ENCODE measurements at regions not wholly inside any gene's neighbourhood (a gene's known extent, or its start where the extent isn't known, plus 50 kb on each side); places are given as distances from the start of the nearest gene placed in this dataset.
"Not testable (repeated sequence)": the region's sequence is repeated elsewhere in the genome, so short reads cannot be mapped to it uniquely, and the experiment has no call there.

DNA sequence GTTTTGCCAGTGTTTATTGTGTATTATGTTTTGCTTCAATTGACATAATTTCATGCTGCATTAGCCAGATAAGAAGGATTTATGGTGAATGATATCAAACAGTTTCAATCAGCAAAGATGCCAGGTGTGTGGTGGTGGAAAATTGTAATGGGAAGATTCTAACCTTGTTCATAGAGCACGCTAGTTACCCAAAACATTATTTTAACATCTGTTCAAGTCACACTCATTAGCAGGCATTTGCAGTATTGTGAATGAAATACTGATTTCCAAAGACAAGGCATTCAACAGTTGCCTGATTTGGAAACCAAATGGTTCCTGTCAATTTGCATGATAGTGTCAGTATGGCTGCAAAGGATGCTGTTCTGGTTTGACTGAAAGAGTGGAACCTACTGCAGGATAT is 129.7 kb downstream of the EPC1 start:
- DNase-seq (ENCODE audit: low read depth in 3 of 3), result no peak

DNA sequence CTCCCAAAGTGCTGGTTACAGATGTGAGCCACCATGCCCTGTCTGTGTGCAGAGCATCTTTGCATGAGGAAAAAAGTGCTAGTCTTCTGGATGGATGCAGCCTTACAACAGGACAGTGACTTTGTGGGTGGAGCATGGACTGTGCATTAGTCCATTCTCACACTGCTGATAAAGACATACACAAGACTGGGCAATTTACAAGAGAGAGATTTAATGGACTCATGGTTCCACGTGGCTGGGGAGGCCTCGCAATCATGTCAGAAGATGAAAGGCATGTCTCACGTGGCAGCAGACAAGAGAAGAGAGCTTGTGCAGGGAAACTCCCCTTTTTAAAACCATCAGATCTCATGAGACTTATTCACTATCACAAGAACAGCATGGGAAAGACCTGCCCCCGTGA is 133.1 kb downstream of the EPC1 start:
- DNase-seq (ENCODE audit: low read depth in 3 of 3), result not testable (repeated sequence)

DNA sequence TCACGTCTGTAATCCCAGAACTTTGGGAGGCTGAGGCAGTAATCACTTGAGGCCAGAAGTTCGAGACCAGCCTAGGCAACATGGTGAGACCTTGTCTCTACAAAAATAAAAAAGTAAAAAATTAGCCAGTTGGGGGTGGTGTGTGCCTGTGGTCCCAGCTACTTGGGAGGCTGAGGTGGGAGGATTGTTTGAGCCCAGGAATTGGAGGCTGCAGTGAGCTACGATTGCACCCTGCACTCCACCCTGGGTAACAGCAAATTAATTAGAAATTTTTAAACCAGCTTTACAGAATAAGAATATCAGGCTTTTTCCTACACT is 136.0 kb downstream of the EPC1 start:
- DNase-seq (ENCODE audit: low read depth in 3 of 3), result no peak

DNA sequence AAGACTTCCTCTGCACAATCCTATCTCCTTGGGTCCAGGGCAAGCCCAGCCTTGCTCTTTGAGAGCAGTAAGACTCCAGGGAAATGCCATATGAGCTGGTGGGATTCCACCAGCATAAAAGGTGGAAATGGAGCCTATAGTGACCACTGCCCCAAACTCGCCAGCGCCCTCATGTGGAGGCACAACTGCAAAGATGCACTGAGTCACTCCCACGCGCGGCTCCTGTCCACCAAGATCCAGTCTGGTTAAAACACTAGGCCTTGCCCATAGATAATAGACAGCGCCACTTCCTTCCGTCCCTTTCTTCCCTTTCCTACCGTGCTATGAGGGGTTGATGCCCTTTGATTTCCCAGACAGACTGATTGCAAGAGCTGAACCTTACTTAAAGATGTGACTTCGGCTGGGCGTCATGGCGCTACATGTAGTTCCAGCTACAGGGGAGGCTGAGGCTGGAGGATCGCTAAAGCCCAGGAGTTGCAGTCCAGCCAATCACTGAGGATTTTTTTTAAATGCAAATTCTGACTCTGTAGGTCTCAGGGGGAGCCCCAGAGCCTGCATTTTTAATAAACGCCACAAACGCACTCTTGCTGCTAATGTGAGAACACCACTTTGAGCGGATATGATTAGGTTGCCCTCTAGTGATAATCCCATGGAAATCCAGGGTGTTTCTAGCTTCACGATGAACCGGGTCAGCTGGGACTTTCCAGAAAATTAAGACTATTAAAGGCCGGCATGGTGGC is 136.5 kb downstream of the EPC1 start:
- peak in 1 of 3 donors; percentile 8 for DNase-seq (ENCODE audit: low read depth in 3 of 3)

DNA sequence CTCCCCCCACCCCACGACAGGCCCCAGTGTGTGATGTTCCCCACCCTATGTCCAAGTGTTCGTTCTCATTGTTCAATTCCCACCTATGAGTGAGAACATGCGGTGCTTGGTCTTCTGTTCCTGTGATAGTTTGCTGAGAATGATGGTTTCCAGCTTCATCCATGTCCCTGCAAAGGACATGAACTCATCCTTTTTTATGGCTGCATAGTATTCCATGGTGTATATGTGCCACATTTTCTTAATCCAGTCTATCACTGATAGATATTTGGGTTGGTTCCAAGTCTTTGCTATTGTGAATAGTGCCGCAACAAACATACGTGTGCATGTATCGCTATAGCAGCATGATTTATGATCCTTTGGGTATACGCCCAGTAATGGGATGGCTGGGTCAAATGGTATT is 139.0 kb downstream of the EPC1 start:
- not testable (repeated sequence) for DNase-seq (ENCODE audit: low read depth in 3 of 3)

DNA sequence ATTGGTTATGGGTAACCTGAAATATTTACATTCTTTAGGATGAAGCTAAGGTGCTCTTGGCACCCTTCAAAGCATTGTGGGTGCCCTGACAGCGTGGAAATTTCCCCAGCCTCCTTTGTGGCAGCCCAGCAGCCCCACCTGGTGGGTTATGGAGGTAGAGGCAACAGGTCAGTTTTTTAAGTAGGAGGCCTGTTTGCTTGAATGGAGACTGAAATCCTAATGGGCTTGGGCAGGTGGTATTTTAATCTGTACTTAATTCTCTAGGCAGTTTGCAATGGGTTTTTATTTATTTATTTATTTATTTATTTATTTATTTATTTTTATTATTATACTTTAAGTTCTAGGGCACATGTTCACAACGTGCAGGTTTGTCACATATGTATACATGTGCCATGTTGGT is 139.4 kb downstream of the EPC1 start:
- peak; percentile 34 to 43 (median 38) for DNase-seq (ENCODE audit: low read depth in 3 of 3)

DNA sequence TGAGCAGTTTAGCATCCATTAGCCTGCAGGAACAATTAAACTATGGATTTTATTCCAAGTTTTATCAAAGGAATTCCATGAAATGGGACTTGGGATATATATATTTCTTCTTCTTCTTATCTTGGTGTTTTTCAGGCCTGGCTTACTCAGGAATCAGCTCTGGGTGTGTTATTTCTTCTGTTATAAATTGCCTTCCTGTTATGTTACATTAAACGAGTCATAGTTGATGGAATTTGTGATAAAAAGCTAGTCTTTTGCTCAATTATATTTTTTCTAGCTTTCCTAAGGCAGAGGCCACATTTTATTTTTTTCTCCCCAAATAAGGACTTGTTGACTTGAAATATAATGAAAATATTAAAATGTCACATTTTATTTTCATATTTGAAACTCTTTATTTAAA is 141.3 kb downstream of the EPC1 start:
- no peak for DNase-seq (ENCODE audit: low read depth in 3 of 3)

DNA sequence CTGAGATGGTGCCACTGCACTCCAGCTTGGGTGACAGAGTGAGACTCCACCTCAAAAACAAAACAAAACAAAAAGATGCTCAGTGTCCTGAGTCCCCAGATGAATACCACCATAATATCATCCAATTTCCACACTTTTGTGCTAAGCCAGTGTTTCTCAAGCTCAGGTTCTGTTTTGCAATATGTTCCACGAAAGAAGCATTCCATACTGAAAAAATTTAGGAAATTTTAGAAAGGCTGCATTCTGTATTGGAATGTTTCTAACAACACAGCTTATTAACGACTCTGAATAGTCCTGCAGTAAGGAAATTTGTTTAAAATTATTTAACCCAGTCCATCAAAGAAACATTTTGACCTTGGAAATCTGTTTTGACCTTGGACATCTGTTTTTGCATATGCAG is 142.4 kb downstream of the EPC1 start:
- no peak for DNase-seq (ENCODE audit: low read depth in 3 of 3)

DNA sequence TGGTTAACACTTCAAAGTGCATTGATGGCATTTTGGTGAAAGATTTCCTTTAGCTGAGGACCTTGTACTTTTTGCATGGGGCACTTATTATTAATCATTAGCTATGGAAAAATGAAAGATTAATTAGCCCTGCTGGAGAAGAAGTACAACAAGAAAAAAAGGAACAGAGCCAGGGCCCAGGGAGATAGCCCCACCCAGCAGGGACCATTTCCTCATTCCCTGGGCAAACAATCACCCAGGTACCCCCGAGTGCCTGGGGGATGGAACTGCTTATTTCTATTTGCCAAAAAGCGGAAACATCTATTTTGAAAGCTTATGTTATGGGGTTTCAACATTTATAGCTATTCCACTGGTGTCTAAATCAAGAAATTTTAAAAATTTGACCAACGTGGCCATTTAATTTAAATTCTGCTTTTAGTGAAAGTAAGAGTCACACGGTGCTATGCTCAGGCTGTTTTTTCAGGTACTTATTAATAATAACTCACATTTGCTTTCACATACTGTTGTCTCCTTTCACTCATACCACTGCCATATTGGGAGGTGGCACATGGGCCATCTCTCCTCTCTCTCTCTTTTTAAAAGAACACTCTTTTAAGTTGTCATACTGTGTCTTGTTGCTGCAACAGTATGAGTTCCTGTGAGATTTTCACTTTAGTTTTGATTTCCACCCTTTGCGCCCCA is 143.6 kb upstream of the KIF5B start:
- no peak for DNase-seq (ENCODE audit: low read depth in 3 of 3)

DNA sequence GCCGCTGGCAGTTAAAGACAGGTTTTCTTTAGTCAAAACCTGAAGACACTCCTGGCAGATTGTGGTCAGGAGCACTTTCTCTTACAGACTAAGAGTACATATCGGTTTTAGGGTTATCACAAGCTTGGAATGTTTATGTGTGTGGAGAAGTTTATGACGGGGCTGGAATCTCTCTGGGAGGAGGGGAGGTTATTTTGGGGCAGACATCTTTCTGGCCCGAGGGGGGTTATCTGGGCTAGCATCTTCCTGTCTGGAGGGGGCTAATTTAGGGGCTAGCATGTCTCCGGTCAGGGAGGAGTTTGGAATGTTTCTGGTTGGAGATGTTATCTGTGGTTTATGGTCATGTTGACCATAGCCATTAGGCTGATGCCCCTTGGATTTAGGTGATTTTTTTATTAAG is 141.2 kb upstream of the KIF5B start:
- DNase-seq (ENCODE audit: low read depth in 3 of 3), result no peak

DNA sequence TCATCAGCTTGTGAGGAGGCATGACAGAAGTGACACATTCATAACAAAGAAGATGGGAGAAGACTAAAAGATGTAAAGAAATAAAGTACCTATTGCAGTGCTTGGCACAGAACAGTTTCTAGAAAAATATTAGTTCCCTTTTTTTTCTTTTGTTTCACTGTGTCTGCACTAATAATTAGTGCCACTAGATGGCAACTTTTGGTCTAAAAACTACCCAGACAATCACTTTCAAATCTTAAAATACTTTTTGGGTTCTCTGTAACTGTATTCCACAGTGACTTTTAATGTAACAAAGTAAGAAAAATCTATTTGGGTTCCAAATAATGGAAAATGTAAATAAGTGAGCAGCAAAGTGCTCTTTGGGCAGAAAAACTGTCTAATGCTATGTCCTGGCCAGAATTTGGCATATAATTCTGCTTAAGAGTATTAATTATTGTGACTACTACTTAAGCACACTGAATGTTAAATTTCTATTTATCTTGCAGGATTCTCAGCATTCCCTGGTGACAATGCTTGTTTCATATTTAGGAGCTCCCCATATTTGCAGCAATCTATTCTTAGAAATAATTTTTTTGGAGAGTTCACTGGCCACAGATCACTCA is 134.8 kb upstream of the KIF5B start:
- no peak for DNase-seq (ENCODE audit: low read depth in 3 of 3)

DNA sequence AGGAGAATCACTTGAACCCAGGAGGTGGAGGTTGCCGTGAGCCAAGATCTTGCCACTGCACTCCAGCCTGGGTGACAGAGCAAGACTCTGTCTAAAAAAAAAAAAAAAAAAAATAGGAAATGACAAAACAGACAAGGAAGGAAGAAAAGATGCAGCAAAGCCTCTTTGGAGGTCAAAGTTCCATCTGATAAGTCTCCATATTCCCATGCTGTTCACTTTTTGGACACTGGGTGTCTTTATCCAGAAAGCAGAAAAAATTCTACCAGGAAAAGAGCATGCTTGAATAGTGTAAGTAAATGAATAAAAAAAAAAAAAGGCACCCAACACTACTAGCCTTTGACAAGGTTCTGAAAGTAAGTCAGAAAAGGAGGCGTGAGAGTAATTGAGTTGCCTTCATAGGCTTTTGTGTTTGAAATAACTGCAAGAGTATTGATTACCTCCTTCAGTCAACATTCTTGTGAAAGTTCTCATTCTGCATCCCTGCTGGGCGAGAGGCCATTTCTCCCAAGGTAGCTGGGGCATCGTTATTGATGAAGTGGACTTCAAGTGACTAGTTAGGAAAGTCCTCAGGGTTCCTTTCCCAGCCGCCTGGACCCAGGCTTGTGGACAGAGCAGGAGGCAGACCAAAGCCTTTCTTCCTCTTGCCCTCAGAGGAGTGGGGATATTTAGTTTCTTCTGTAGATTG is 133.3 kb upstream of the KIF5B start:
- no peak for DNase-seq (ENCODE audit: low read depth in 3 of 3)

DNA sequence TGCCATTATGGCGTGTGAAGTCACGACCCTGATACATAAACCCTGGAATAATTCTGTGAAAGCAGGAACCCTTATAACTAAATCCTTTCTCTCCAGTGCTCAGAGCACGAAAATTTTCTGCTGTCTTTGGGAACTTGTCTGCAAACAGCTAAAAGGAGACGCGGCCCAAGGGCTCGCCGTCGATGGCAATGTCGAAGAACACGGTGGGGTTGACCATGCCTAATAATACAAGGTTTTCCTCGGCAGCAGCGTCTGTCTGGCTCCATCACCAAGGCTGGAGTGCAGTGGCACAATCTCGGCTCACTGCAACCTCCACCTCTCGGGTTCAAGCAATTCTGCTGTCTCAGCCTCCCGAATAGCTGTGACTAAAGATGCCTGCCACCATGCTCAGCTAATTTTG is 132.4 kb upstream of the KIF5B start:
- not testable (repeated sequence) for DNase-seq (ENCODE audit: low read depth in 3 of 3)

DNA sequence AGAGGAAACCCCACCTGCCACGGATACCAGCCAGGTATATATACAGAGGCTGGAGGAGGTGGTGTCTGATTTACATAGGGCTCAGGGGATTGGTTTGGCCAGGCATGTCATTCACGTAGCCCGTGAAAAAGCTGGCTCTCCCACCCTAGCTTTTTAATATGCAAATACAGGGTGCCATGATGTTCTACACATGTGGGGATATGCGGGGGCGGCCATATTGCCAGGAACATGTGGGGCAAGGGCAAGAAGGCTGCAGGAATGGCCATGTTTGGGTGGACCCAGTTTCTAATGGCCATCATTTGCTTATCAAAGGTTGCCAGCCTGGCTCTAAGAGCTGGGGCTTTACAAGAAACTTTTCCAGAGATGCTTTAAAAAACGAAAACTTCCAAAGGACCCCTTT is 131.5 kb upstream of the KIF5B start:
- no peak for DNase-seq (ENCODE audit: low read depth in 3 of 3)

DNA sequence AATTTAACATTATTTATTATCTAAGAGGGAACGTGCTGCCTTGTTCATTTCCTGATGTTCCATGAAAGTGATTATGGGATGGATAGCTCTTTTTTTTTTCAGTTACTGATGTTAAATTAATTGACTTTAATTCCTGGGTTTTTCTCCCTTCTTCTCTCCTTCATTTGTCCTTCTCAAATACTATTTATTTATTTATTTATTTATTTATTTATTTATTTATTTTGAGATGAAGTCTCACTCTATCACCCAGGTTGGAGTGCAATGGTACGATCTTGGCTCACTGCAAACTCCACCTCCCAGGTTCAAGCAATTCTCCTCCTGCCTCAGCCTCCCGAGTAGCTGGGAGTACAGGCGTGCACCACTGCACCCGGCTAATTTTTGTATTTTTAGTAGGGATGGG is 127.4 kb upstream of the KIF5B start:
- DNase-seq (ENCODE audit: low read depth in 3 of 3), result not testable (repeated sequence)

DNA sequence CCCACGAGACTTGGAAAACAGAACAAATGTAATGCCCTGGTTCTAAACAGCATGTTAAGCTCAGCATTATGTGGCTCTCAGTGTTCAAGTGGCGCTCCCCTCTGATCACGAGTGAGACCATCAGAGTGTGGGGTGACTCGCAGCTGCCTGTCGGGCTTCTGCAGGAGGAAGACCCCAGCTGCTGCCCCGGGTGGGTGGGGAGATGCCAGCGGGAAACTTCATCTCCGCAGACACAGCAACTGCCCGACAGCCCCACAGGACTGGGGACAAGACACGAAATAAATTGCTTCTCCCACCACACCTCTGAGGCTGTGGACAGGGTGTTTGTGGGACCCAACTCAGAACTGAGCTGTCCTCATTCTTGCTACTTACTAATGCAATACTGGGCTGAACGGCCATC is 126.3 kb upstream of the KIF5B start:
- DNase-seq (ENCODE audit: low read depth in 3 of 3), result no peak

DNA sequence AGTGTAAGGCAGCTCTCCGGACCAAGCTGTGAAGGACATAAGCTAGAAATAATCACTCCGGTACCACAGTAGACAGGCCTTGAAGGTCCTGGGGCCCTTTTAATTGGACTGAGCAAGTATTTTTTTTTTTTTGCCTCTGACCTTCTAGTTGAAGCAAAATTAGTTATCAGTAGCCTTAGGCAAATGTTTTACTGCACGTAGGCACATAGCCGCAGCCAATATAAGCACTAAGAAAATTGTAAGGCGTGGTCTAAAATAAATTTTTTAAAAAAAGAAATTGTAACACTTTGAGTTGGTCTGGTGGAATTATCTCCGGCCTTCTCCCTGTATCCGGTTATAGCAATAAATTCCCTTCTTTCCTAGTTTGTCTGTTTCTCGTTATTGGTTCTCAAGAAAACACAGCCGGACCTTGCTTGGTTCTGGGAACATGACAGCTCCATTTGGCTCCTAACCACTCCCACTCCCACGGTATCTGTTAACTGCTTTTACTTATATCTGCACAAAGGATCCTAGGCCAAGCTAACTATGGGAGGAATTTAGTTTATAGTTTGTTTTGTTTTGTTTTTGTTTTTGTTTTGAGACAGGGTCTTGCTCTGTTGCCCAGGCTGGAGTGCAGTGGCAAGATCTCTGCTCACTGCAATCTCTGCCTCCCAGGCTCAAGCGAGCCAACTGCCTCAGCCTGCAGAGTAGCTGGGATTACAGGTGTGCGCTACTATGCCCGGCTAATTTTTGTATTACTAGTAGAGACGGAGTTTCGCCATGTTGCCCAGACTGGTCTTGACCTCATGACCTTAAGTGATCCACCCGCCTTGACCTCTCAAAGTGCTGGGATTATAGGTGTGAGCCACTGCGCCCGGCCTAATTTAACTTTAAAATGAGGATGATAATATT is 124.4 kb upstream of the KIF5B start:
- DNase-seq (ENCODE audit: low read depth in 3 of 3), result no peak

DNA sequence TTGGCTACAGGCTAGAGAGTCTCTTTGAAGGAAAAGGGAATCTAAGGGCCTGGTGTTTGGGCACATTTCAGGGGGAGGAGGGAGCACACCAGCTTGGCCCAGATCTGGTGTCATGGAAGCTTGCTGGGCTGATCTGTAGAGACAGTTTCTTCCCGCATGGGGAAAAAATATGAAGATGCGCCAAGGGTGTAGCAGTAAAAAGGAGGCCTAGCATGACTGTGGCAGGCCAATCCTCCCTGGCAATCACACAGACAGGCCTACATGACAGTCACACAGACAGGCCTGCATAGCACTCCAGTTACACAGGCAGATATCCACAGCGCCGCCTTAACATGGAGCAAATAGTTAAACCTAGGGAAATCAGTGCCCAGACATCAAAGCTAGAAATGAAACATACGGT is 123.6 kb upstream of the KIF5B start:
- DNase-seq (ENCODE audit: low read depth in 3 of 3), result no peak

DNA sequence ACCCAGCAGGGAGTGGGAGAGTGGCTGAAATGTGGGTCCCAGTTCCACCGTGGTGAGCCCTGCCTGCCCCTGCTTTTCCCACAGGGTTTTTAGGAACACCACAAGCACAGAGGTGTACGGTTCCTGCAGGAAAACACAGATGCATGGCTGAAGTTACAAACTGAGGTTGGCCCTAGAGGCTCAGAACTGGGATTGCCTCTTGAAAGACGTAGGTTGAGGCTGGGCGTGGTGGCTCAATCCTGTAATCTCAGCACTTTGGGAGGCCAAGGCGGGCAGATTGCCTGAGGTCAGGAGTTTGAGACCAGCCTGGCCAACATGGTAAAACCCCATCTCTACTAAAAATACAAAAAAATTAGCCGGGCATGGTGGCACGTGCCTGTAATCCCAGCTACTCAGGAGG is 121.4 kb upstream of the KIF5B start:
- DNase-seq (ENCODE audit: low read depth in 3 of 3), result not testable (repeated sequence)

DNA sequence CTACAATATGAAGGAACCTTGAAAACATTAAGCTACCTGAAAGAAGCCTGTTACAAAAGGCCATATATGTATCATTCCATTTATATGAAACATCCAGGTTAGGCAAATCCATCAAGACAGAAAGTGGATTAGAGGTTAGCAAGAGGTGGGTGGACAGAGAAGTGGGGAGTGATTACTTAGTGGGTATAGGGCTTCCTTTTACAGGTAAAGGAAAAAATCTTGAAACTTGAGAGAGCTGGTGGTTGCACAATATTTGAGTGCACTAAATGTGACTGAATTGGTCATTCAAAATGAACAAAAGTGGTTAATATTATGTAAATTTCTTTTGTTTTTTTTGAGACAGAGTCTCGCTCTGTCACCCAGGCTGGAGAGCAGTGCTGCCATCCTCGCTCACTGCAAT is 119.4 kb upstream of the KIF5B start:
- no peak for DNase-seq (ENCODE audit: low read depth in 3 of 3)

DNA sequence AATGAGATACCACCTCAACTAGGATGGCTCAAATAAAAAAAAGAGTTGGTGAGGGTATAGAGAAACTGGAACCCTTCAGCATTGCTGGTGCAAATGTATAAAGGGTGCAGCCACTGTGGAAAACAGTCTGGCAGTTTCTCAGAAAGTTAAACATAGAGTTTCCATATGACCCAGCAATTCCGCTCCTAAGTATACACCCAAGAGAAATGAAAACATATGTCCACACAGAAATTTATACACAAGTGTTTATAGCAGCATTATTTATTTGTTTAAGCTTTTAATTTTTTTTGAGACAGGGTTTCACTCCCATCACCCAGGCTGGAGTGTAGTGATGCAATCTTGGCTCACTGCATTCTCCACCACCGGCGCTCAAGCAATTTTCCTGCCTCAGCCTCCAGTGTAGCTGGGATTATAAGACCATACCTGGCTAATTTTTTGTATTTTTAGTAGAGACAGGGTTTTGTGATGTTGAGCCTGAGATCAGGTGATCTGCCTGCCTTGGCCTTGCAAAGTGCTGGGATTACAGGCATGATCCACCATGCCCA is 118.2 kb upstream of the KIF5B start:
- DNase-seq (ENCODE audit: low read depth in 3 of 3), result no peak

DNA sequence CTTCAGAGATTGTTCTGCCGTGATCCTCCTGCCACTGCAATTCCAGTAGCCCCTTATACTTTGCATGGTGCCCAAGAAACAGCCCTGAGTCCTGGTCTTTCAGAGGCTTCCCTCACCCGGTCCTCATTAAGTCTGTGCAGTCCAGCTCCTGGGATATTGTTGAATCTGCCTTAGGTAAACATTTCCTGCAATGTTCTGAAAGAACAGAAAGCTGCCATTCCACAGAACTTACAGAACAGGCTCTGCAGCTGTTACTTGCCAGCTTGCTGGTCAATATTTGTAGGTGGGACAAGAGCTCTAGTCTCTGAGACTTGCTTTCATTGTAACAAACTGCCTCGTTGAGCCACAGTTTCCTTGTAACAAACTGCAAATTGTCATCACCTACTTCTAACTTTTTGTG is 115.0 kb upstream of the KIF5B start:
- DNase-seq (ENCODE audit: low read depth in 3 of 3), result no peak
